EL (cell line): ENCODE measurements at regions not wholly inside any gene's neighbourhood (a gene's known extent, or its start where the extent isn't known, plus 50 kb on each side); places are given as distances from the start of the nearest gene placed in this dataset.

Source experiments
- DNase-seq: peaks from one replicate; pipeline ENCODE4 v3.0.0-alpha.2; 2016

DNA sequence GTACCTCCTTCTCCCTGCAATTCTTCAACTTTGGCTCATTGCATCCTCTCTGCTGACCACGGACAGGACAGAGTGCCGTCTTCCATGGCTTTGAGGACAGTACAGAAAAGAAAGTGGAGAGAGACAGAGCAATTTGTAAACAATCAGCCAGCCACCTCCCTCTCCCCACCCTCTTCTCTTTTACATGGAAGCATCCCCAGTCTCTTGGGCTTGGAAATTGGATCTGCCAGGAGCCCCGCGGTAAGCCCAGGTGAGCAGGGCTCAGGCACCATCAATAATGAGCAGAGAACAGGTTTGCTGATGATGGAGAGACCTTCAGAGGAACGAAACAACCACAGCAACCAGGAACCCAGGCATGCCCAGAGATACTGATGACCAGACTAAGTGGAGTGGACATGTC, 194.9 kb upstream of the TNRC6C start:
- DNase-seq, result no peak

DNA sequence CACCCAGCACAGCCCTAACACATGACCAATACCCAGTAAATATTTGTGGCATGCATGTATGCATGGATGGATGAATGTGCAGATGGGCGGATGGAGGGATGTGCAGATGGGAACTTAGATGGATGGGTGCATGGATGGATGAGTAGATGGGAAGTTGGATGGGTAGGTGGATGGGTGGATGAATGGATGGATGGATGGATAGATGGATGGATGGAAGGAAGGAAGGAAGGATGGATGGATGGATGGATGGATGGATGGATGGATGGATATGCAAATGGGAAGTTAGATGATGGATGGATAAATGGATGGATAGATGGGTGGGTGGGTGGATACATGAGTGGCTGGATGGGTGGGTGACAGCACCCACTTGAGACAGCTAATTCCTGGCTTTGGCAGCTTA, 193.2 kb upstream of the TNRC6C start:
- no peak for DNase-seq

DNA sequence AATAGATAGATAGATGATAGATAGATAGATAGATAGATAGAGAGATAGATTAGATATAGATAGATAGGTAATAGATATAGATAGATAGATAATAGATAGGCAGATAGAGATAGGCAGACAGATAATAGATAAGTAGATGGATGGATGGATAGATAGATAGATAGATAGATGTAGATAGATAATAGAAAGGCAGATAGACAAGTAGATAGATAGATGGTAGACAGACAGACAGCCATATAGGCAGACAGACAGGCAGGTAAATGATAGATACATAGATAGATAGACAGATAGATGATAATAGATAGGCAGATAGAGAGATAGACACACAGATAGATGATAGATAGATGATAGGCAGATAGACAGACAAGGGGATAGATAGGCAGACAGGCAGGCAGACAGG, 191.4 kb upstream of the TNRC6C start:
- DNase-seq, result no peak

DNA sequence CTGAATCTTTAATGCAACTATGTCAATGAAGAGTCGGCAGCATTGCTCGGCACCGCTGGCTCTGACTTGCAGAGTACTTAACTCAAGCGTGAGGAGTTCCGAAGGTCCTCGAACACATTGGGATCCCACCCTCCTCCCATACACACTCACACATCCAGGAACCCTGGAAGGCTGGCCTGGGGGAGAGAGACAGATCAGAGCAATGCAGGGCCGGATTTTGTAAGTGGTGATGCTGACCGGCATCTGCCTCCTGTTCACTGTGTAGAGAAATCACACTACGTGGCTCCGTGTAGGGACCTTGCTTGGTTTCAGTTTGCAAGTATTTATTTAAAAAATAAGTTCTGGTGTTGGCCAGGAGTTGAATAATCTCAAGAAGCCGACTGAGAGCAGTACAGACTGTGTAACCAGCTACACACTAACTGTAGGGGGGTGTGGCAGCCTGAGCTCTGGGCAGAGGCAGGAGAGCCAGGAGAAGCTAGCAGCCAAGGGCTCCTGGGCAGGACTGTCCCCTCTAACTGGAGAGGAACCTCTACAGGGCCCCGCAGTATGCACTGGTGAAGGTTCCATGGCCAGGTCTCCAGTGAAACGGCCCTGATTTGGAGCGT, 190.2 kb upstream of the TNRC6C start:
- DNase-seq, result no peak

DNA sequence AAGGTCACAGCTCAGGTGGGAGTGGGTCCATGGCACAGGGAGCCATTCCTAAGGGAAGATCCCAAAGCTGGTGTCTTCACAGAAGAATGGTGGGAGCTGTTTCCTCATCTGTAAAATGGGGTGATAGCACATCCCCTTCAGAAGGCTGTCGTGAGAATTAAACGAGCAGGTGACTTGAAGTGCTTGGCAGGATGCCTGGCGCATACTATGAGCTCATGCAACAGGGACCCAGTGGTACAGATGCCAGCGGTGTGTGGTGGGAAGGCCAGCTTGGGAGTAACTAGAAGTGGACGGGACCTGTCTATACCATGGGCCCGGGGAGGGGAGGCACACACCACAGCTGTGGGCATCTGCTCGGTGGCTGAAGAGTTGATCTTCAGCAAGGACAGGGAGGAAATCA, 189.3 kb upstream of the TNRC6C start:
- no peak for DNase-seq

DNA sequence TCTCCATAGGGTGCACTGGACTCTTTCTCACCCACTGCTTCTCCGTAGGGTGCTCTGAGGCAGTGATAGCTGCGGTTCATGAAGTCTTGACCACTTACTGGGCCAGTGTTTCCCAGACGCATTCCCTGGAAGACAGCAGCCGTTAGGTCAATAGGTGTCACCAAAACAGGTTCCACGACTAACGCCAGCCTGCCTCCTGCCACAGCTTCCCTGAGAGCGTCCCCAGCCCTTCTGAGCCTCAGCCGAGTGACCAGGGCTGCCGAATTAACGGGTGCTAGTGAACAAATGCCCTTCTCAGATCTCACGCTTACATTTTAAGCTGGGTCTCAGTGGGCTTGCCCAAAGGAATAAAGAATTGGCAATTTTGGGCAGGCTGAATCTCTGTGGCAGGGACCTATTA, 188.7 kb upstream of the TNRC6C start:
- DNase-seq, result no peak

DNA sequence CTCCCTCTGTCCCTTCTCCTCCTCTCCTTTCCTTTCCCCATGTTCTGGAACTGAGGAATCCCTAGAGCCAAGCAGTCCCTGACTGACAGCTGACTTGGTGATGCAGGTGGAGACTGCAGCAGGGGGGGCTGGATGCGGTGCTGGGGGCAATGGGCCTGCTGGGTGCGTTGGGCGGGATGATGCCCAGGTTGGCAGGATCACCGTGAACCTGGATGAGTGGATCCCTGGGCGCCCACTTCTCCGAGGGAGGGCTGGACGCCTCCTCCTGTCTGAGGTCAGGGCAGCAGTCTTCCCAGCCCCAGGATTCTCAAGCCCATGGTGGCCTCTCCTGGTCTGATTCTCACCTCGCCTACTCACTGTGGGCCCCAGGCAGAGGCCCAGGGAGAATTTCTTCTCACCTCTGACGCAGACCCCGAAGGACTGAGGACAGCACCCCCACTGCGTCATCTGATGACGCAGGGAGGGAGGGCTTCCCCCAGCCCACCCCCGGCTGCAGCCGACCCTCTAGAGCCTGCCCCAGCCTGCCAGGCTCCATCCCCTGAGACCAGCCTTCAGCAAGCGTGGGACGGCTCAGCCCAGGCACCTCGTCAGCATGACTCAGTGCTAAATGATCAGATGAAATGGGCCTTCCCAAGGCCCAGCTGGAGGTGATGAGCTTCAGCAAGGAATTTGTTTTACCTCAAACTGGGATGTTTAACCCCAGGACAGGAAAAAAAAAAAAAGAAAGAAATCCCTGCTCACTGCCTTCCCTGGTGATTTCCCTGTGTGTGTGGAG, 188.0 kb upstream of the TNRC6C start:
- peak; percentile 52 for DNase-seq

DNA sequence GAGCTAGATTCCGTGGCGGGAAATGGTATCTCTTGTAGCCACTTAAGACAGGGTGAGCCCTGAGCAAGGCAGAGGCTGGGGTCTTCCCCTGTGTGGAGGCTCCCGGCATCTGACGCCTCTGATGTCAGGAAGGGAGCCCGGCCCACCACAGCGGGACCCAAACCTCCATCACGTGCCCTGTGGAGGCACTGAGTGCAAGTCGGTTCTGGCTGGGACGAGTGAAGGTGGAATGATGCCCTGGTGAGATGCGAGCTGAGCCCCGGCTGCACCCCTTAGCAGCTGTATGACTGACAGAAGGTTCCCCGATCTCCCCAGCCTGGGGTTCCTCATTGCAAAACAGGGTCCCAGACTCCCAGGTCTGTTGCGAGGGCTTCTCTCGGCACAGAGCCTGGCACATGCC, 187.4 kb upstream of the TNRC6C start:
- no peak for DNase-seq

DNA sequence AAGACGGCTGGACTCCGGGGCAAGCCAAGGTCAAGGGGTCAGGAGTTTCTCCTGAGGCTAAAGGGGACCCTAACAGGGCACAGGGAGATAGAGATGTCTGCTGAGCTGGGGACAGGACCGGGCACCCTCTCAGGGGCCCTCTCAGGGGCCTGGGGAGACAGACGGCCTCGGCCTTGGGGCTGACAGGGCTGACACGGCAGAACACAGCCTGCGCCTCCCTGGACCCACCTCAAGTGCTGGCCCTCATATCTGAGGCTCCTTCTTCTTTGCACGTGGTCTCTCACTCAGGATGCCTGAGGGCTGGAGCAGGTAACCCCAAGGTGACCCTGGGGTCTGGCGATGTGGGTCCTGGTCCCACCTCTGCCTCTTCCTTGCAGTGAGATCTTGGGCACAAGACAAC, 186.9 kb upstream of the TNRC6C start:
- no peak for DNase-seq

DNA sequence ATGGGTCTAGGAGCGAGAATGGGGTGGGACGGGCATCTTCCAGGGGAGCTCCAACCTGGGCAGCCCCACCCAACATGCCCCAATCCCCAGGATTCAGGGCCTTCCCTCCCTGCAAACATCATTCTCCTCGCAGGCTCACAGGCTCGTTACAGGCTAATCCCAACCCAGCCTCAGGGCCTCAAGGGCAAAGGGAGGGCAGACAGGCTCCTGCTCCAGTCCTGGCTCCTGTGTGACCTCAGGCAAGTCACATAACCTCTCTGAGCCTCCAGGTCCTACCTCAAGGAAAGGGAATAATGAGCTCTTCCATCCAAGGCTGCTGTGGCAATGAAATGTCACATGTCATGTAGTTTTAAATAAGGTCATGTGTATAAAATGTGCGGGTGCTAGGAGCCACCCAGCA, 186.5 kb upstream of the TNRC6C start:
- no peak for DNase-seq

DNA sequence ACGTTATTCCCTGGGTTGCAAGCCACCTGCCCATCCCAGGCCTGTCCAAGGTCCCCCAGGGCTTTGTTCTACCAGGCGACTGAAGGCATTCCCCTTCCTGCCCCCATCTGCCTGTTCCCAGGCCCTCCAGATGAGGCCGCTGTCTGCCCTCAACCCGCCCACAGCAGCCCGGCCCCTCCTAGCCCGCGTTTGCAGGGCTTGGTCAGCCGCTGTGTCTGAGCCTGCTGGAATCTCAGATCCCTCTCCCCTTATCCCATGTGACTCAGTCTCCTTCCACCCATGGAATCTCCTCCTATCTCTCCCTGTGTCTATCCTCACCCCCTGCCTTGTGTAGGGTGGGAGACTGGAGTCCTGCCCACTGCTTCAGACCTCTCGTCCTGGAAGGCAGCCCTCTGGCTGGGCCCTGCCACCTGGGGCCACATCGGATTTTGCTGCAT, 186.0 kb upstream of the TNRC6C start:
- peak; percentile 17 for DNase-seq

DNA sequence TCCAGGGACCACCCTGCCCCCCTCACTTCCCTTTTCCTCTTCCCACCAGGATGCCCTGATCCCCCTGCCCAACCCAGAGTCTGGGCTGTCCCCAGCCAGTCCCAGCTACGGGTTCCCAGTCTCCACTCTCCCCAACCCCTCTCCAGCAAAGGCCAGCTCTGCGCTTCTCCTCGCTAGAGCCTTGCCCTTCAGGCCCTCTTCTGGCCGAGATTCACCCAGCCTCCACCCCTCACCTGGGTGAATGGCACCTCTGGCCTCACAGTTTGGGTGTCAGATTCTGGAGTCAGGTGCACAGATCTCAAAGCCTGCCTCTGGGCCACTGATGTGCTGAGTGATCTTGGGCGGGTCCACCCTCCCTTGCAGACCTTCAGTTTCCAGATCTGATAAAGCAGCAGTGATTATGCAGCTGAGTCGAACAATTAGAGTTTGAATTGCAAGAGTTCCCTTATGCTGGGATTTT, 185.6 kb upstream of the TNRC6C start:
- DNase-seq, result no peak

DNA sequence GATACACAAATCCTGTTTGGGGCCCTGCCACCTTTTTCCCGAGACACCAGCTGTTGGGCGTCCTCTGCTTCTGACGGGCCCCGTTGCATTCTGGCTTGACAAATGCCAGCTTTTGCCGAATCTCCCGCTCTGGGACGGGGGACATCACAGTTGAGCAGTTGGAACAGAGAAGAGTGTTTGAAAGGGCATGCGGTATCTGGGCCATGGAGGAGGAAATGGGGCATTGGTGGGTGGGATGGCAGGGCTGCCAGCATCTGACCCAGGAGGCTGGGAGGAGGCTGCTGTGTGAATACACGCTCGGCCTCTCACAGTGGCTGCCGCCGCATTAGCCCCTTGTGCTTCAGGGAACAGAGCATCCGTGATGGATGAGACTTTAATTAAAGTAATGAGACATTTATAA, 184.3 kb upstream of the TNRC6C start:
- no peak for DNase-seq

DNA sequence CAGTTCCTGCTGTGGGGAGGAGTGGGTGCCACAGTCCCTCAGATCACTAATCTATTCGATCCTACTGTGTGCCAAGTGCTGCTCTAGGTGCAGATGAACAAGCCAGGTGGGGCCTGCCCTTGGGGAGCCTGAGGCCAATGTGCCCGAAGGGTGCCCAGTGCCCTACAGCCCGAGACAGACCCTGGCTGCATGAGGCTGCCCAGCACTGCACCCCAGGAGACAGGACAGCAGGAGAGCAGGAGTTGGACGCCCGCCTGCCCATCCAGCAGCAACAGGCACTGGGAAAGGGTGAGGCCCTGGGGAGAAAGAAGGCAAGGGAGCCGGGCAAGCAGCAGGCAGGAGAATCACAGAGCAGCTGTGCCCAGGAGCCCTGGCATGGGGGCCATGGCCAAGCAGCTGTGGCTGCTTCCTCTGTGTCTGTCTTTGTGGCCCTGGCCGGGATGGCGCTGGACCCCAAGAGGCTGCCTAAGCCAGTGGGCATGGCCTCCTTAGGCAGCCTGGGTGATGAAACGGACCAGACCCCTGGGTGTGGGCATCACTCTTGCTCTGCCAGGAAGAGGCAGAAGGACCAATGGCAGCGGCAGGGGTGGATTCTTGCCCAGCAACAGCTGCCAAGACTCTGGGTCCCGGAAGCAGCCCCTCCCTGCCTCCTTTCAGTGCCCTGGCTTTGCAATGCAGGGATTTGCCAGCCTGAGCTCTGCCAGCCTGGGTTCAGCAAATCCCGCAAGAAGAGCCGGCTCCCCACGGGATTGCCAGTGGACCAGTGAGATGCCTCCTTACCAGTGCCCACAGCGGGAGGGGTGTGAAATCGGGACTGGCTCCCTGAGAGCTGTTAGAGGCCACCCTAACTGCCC, 179.6 kb upstream of the TNRC6C start:
- DNase-seq, result no peak

DNA sequence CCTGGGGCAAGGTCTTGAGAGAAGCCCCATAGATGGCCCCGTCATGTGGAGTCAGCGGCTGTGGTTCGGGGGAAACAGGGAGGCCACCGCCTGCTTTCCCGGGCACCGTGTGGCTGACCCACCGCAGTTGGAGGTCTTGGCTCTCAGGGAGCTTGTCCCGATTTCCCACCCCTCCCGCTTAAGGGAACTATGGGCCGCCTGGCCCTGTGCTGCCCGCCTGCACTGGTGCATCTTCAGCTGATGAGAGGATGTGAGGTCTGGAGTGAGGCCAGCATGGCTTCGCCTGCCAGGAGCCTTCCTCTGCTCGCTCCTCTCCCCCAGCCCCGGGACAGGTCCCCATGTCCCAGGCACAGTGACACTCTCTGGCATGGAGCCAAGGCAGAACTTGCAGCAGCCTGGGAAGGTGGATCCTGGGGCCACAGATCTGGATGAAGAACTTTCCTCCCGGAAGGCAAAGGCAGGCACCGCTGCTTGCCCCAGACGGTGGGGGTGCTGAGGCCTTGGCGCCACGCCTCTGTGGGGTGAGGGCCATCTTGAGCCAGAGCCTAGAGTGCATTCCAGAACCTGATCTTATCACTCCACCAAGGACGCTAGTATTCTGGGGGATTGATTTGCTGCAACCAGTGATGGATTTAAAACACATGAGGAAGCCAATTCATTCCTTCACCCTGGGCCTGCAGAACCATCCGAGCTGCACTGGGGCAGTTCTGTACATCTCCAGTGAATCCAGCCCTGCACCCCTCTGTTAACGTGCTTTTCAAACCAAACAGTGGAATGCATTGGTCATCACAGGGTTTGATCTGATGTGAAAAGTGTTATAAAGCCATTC, 178.6 kb upstream of the TNRC6C start:
- DNase-seq, result peak; percentile 21

DNA sequence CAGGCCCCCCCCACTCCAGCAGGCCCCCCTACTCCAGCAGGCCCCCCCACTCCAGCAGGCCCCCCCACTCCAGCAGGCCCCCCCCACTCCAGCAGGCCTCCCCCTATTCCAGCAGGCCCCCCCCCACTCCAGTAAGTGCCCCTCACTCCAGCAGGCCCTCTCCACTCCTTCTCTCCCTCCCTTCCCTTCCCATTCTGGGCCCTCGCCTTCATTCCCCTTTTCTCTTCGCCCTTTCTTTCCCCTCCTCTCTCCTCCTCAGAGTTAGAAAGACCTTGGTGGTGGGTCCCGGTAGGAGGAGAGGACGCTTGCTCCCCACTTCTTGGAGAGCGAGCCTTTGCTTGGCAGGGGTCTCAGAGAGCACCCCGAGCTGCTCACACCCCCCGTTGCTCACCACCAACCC, 177.0 kb upstream of the TNRC6C start:
- no peak for DNase-seq

DNA sequence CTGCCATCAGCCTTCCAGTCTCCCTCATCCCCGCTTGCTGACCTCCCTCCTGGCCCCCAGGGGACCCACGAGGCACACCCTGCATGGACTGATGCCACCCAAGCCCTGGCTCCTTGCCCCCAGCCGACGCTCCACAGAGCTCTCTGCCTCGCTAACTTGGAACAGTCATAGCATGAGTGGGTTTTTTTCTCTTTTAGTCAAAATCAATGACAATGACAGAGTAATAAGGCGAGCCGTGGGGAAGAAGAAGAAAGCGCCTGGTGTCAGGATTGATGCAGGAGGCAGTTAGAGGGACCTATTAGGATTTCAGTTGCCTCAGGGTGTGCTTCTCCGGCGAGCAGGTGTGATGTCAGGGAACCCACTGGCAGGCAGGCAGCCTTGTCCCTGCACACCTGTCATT, 176.3 kb upstream of the TNRC6C start:
- DNase-seq, result no peak

DNA sequence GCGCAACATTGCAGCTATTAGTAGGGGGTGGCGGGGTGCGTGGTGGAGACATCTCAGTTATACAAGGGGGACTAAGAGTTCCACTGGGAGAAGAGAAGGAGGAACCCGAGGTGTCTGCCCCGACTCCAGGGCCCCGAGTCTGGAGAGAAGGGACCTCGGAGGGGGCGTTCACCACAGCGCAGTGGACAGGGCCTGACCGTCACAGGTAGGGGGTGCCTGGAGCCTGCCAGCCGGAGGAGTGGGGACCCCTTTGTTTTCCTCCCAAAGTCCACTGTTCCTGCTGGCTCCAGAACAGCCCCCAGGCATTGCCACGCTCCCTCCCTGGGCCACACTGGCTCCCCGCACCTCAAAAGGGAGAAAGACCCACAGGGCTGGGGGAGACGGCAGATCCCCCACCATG, 175.9 kb upstream of the TNRC6C start:
- DNase-seq, result no peak

DNA sequence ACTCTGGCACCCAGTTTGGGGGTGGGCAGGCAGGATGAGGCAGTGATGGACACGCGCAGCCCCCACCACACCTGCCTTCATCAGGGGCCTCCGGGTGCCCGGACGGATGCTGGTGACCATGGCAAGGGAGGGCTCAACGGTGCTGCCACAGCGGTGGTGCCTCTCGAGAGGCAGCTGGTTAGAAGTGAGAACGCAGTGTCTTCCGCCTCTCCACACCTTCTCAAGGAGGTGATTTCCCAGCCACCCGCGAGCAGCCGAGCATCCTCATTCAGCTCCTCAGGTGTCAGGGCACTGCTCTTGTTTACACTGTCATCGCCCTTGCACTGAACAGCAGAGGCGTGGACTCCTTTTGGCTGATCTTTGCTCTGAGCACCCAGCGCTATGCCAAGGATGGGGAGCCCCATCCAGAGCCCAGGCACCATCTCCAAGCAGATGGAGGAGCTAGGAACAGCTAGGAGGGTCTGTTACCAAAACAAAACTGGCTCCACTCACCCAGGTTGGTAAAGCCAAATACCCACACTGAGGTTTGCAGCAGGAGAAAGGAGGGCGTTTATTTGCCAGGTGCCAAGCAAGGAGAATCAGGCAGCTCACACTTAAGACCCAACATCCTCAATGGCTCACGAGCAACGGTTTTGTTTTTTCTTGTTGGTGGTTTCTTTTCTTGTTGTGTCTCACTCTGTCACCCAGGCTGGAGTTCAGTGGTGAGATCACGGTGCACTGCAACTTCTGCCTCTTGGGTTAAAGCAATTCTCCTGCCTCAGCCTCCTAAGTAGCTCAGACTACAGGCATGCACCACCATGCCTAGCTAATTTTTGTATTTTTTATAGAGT, 174.3 kb upstream of the TNRC6C start:
- DNase-seq, result no peak

DNA sequence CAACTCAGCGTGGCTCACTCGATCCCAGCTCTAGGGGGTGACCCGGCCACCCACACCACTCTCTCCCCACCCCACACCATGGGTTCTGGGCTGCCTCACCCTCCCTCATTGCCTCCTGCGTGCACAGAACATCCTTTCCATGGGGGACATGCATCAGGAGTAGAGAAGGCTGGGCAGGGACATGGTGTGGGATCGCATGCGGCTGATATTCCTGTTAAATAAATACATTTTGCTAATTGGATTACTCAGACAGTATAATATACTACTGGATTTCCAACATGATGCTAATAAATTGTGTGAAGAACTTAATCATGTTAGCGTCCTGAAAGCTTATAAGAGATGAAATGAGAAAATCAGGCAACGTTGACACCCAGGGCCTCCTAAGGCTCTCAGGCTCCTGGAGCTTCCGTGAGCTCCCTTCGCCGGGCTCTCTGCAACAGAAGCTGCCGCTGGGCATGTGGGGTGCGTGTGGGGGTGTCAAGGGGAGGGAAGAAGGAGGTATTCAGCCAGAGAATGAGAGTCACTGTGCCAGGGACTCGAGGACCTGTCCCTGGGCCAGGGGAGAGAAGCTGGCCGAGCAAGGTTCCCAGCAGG, 173.1 kb upstream of the TNRC6C start:
- DNase-seq, result no peak

DNA sequence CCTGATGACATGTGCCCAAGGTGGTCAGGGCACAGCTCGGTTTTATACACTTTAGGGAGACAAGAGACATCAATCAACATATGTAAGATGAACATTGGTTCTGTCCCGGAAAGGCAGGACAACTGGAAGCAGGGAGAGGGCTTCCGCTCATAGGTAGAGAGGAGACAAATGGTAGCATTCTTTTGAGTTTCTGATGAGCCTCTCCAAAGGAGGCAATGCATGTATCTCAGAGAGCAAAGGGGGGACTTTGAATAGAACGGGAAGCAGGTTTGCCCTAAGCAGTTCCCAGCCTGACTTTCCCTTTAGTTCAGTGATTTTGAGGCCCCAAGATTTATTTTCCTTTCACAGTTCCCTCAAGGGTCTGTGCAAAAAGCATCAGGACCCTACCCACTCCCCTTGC, 172.4 kb upstream of the TNRC6C start:
- no peak for DNase-seq
